GM10248 (cell line): ENCODE measurements at regions not wholly inside any gene's neighbourhood (a gene's known extent, or its start where the extent isn't known, plus 50 kb on each side); places are given as distances from the start of the nearest gene placed in this dataset.

Experiments used
- CTCF ChIA-PET: fragments of 300-600 bp; sonication (Branson Sonifier 250); formaldehyde crosslinking; extraction: SDS; loops from one replicate; lab custom pipeline; 2021; ENCODE audit warnings: antibody characterized with exemption; lab: Yijun Ruan, JAX
- POLR2A ChIA-PET: fragments of 350-650 bp; sonication (Branson Sonifier 250); formaldehyde crosslinking; extraction: SDS; loops from one replicate; lab custom pipeline; 2020; ENCODE audit warnings: antibody characterized with exemption; lab: Yijun Ruan, JAX
- DNase-seq: peaks from one replicate; pipeline ENCODE4 v3.0.0; 2012; ENCODE audit errors: extremely low spot score
- TF ChIP-seq, protein P1 (sequence below): IDR thresholded peaks from 2 replicates; pipeline ENCODE4 v1.5.1; 2012; ENCODE audit warnings: mild to moderate bottlenecking, low read depth; ENCODE audit errors: extremely low read depth, missing control alignments, control extremely low read depth

GRCh38 chr13:74084375-74084935 lies 49.7 kb downstream of the KLF12 start:
- POLR2A ChIA-PET, result no interaction called here
- TF ChIP-seq, protein P1, sequence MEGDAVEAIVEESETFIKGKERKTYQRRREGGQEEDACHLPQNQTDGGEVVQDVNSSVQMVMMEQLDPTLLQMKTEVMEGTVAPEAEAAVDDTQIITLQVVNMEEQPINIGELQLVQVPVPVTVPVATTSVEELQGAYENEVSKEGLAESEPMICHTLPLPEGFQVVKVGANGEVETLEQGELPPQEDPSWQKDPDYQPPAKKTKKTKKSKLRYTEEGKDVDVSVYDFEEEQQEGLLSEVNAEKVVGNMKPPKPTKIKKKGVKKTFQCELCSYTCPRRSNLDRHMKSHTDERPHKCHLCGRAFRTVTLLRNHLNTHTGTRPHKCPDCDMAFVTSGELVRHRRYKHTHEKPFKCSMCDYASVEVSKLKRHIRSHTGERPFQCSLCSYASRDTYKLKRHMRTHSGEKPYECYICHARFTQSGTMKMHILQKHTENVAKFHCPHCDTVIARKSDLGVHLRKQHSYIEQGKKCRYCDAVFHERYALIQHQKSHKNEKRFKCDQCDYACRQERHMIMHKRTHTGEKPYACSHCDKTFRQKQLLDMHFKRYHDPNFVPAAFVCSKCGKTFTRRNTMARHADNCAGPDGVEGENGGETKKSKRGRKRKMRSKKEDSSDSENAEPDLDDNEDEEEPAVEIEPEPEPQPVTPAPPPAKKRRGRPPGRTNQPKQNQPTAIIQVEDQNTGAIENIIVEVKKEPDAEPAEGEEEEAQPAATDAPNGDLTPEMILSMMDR, result no peak
- DNase-seq, result no peak
- CTCF ChIA-PET, result interaction anchor here (1.0 to 1.1 kb wide), 2 partner anchors 12 to 18 kb away, joined by 3 to 4 read pairs; no protein-coding TSS in a partner anchor

- CTCF ChIA-PET, result interaction anchor here (0.8 to 1.3 kb wide), 3 partner anchors 8 to 14 kb away, joined by 3 to 4 read pairs (median 3); no protein-coding TSS in a partner anchor
- TF ChIP-seq, protein P1, result no peak
Measured at GRCh38 chr13:74082741-74083160, 51.5 kb downstream of the KLF12 start.

DNA sequence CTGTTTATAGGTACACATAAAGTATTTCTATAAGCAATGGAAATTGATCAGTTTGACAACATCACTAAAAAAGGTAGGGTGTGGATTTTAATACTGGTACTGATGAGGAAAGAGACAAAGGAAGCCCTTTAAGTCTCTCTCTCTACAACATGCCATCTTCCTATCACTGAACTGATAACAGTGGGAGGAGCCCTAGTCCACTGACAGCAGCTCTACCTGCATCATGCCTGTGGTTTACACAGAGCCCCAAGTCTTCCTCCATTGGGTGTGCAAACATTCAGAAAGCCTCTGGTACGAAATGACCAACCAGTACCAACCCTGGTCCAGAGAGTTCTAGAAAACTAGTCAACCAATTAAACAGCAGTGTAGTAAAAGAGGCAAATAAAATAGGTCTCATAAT lies 53.4 kb downstream of the KLF12 start:
- POLR2A ChIA-PET, result no interaction called here

More at GRCh38 chr13:74082741-74083160, 51.5 kb downstream of the KLF12 start:
- POLR2A ChIA-PET, result no interaction called here
- no peak for DNase-seq

DNA sequence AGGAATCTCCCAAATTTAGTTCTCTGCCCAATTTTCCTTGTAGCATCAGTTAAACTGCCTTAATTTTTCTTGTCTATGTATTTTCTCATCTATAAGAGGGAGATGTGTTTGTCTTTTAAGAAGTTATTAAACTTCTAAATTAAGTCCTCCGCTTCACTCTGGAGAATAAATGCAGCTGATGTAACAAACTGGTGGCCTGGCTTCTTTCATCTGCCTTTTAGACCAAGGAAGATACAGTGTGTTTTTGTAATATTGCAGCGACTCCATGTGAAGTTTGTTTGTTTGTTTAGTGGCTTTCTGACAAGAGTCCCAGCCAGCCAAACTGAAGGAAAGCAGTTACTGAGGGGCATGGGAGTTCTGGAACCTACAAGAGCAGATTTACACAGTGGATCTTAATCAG lies 56.4 kb downstream of the KLF12 start:
- no peak for DNase-seq
- TF ChIP-seq, protein P1, result no peak
- ChIA-PET POLR2A (no interaction called here), CTCF (interaction anchor here (1.3 kb wide), 1 partner anchor 32 kb away, joined by 3 read pairs; no protein-coding TSS in a partner anchor)

More for the DNA sequence above, 53.4 kb downstream of the KLF12 start:
- TF ChIP-seq, protein P1, result no peak
- CTCF ChIA-PET, result interaction anchor here (1.6 kb wide), 1 partner anchor 10 kb away, joined by 6 read pairs; no protein-coding TSS in a partner anchor
- DNase-seq, result no peak

GRCh38 chr13:74077375-74077774 lies 56.8 kb downstream of the KLF12 start:
- CTCF ChIA-PET, result interaction anchor here (1.3 kb wide), 1 partner anchor 32 kb away, joined by 3 read pairs; no protein-coding TSS in a partner anchor
- DNase-seq, result no peak
- POLR2A ChIA-PET, result no interaction called here
- TF ChIP-seq, protein P1, result no peak

- DNase-seq, result no peak
- POLR2A ChIA-PET, result no interaction called here
- TF ChIP-seq, protein P1, result no peak
- CTCF ChIA-PET, result interaction anchor here (1.0 kb wide), 1 partner anchor 21 kb away, joined by 3 read pairs; no protein-coding TSS in a partner anchor
Measured at GRCh38 chr13:74074723-74075122, 59.5 kb downstream of the KLF12 start.
